ENCODE measurements at regions not wholly inside any gene's neighbourhood (a gene's known extent, or its start where the extent isn't known, plus 50 kb on each side); places are given as distances from the start of the nearest gene placed in this dataset.

DNA sequence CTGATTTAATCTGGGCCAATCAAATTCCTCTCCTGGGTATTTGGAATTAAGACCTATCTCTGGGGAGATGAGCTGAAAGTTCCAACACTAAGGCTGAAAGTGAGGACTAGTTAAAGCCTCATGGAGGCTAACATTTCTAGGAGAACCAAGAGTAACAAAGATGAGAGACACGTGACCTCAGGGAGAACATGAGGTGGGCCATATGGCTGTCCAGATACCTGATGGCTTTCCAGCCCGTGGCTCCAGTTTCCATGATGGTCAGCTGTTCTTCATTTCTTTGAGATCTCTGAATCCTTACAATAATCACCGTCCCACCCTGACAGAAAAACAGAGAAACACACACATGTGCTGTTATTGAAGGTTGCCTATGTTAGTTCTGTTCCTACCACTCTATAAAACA lies 66.1 kb downstream of the LEPR start:
- H3K4me3 Mint-ChIP-seq = no peak overlapping the region
- no peaks in the 10 kb centered on the region for H3K9me3 Mint-ChIP-seq
- H3K4me1 Mint-ChIP-seq (ENCODE audit: low read depth) = no peaks in the 10 kb centered on the region
- H3K36me3 Mint-ChIP-seq (ENCODE audit: low read depth) = no peaks in the 10 kb centered on the region
- DNase-seq (no peak), ATAC-seq (no peak)
- POLR2A ChIA-PET = no interaction called here
- TF ChIP-seq, protein P1, sequence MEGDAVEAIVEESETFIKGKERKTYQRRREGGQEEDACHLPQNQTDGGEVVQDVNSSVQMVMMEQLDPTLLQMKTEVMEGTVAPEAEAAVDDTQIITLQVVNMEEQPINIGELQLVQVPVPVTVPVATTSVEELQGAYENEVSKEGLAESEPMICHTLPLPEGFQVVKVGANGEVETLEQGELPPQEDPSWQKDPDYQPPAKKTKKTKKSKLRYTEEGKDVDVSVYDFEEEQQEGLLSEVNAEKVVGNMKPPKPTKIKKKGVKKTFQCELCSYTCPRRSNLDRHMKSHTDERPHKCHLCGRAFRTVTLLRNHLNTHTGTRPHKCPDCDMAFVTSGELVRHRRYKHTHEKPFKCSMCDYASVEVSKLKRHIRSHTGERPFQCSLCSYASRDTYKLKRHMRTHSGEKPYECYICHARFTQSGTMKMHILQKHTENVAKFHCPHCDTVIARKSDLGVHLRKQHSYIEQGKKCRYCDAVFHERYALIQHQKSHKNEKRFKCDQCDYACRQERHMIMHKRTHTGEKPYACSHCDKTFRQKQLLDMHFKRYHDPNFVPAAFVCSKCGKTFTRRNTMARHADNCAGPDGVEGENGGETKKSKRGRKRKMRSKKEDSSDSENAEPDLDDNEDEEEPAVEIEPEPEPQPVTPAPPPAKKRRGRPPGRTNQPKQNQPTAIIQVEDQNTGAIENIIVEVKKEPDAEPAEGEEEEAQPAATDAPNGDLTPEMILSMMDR (IDR thresholded peaks at IDR 0.05) = no peak
- no peak overlapping the region for H3K27ac Mint-ChIP-seq
- intact Hi-C loops (cut with micrococcal nuclease) = no loop called here
- CTCF ChIA-PET = interaction anchor here (1.1 kb wide), 1 partner anchor 28 kb away, joined by 3 read pairs; no protein-coding TSS in a partner anchor
- no peaks in the 10 kb centered on the region for H3K27me3 Mint-ChIP-seq

GRCh38 chr1:65489481-65489880 lies 69.0 kb downstream of the LEPR start:
- H3K36me3 Mint-ChIP-seq (ENCODE audit: low read depth) = no peaks in the 10 kb centered on the region
- no peak overlapping the region for H3K27ac Mint-ChIP-seq
- TF ChIP-seq, protein P1 (IDR thresholded peaks at IDR 0.05) = no peak
- H3K4me3 Mint-ChIP-seq = no peak overlapping the region
- no peaks in the 10 kb centered on the region for H3K27me3 Mint-ChIP-seq
- ChIA-PET POLR2A (no interaction called here), CTCF (interaction anchor here (1.0 kb wide), 1 partner anchor 10 kb away, joined by 3 read pairs; no protein-coding TSS in a partner anchor)
- ATAC-seq (no peak), DNase-seq (no peak)
- H3K9me3 Mint-ChIP-seq = no peaks in the 10 kb centered on the region
- intact Hi-C loops (cut with micrococcal nuclease) = no loop called here
- H3K4me1 Mint-ChIP-seq (ENCODE audit: low read depth) = no peaks in the 10 kb centered on the region

GRCh38 chr1:65490231-65491009 lies 70.0 kb downstream of the LEPR start:
- Mint-ChIP-seq H3K27ac (no peak overlapping the region), H3K27me3 (no peaks in the 10 kb centered on the region), H3K9me3 (no peaks in the 10 kb centered on the region), H3K4me1 (ENCODE audit: low read depth) (no peaks in the 10 kb centered on the region), H3K4me3 (no peak overlapping the region), H3K36me3 (ENCODE audit: low read depth) (no peaks in the 10 kb centered on the region)
- ChIA-PET CTCF (interaction anchor here (2.2 kb wide), 1 partner anchor 31 kb away, joined by 6 read pairs; no protein-coding TSS in a partner anchor), POLR2A (no interaction called here)
- no peak for DNase-seq
- TF ChIP-seq, protein P1 (IDR thresholded peaks at IDR 0.05) = no peak
- no peak for ATAC-seq
- intact Hi-C loops (cut with micrococcal nuclease) = no loop called here

DNA sequence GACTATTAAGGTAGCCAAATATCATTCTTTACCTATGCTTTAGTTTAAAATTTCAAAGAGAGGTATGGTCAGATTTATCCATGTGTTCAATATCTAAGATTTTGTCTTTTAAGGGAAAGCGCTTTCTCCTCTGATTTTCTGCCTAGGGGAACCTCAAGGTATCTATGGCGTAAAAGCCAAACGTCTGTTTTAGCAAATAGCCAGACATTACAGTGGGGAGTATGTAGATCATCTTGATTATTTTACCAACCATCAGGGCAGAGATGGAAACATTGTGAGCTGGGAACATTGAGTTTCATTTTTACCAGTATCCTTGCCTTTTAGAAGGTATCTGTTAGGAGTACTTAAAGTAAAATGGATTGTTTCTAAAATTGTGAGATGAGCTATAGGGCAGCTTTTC lies 71.0 kb downstream of the LEPR start:
- Mint-ChIP-seq H3K9me3 (no peaks in the 10 kb centered on the region), H3K4me1 (ENCODE audit: low read depth) (no peaks in the 10 kb centered on the region), H3K36me3 (ENCODE audit: low read depth) (no peaks in the 10 kb centered on the region), H3K4me3 (no peak overlapping the region), H3K27ac (no peak overlapping the region), H3K27me3 (no peaks in the 10 kb centered on the region)
- DNase-seq (no peak), ATAC-seq (no peak)
- intact Hi-C loops (cut with micrococcal nuclease) = no loop called here
- TF ChIP-seq, protein P1 (IDR thresholded peaks at IDR 0.05) = no peak
- ChIA-PET POLR2A (no interaction called here), CTCF (interaction anchor here (2.2 kb wide), 1 partner anchor 32 kb away, joined by 6 read pairs; no protein-coding TSS in a partner anchor)

GRCh38 chr1:65493802-65494201 lies 73.3 kb downstream of the LEPR start:
- DNase-seq (no peak), ATAC-seq (no peak)
- Mint-ChIP-seq H3K27ac (no peak overlapping the region), H3K36me3 (ENCODE audit: low read depth) (no peaks in the 10 kb centered on the region), H3K9me3 (no peaks in the 10 kb centered on the region), H3K4me1 (ENCODE audit: low read depth) (no peaks in the 10 kb centered on the region), H3K4me3 (no peak overlapping the region), H3K27me3 (no peaks in the 10 kb centered on the region)
- ChIA-PET CTCF (no interaction called here), POLR2A (no interaction called here)
- intact Hi-C loops (cut with micrococcal nuclease) = no loop called here
- TF ChIP-seq, protein P1 (IDR thresholded peaks at IDR 0.05) = no peak
